GM19043 (cell line): ENCODE measurements at regions not wholly inside any gene's neighbourhood (a gene's known extent, or its start where the extent isn't known, plus 50 kb on each side); places are given as distances from the start of the nearest gene placed in this dataset.
"Not testable (repeated sequence)": the region's sequence is repeated elsewhere in the genome, so short reads cannot be mapped to it uniquely, and the experiment has no call there.

Experiments
- ATAC-seq: cut with Tn5 transposase; IDR thresholded peaks from one replicate; pipeline ENCODE4 v1.9.1; 2021; ENCODE audit warnings: low read depth; ENCODE audit not compliant: unreplicated experiment

- ATAC-seq: no peak
These were observed 349.0 kb upstream of the AGA start for GRCh38 chr4:177791188-177791587.

- no peak for ATAC-seq
These were observed 354.6 kb upstream of the AGA start for GRCh38 chr4:177796841-177797240.

- no peak for ATAC-seq
These were observed 355.9 kb upstream of the AGA start for GRCh38 chr4:177798161-177798560.

GRCh38 chr4:177802162-177802561, 359.9 kb upstream of the AGA start:
- ATAC-seq: no peak

- ATAC-seq: no peak
These were observed 360.4 kb upstream of the AGA start for GRCh38 chr4:177802661-177803060.

GRCh38 chr4:177803151-177803550, 360.9 kb upstream of the AGA start:
- ATAC-seq: no peak

- no peak for ATAC-seq
These were observed 367.6 kb upstream of the AGA start for GRCh38 chr4:177809791-177810190.

- no peak for ATAC-seq
These were observed 368.0 kb upstream of the AGA start for GRCh38 chr4:177810220-177810619.

- not testable (repeated sequence) for ATAC-seq
These were observed 376.2 kb upstream of the AGA start for GRCh38 chr4:177818392-177818791.

GRCh38 chr4:177826973-177827372, 384.7 kb upstream of the AGA start:
- no peak for ATAC-seq

- no peak for ATAC-seq
These were observed 399.0 kb upstream of the AGA start for GRCh38 chr4:177841258-177841657.

- ATAC-seq: no peak
These were observed 411.0 kb upstream of the AGA start for GRCh38 chr4:177853229-177853628.

GRCh38 chr4:177855507-177856197, 413.4 kb upstream of the AGA start:
- no peak for ATAC-seq

- ATAC-seq: no peak
These were observed 417.9 kb upstream of the AGA start for GRCh38 chr4:177860171-177860570.

GRCh38 chr4:177861551-177862094, 419.4 kb upstream of the AGA start:
- ATAC-seq: no peak

- ATAC-seq: no peak
These were observed 420.4 kb upstream of the AGA start for GRCh38 chr4:177862541-177863176.

- no peak for ATAC-seq
These were observed 437.6 kb upstream of the AGA start for GRCh38 chr4:177879851-177880250.

GRCh38 chr4:177895136-177895535, 452.9 kb upstream of the AGA start:
- ATAC-seq: no peak

GRCh38 chr4:177901786-177902185, 459.5 kb upstream of the AGA start:
- no peak for ATAC-seq

- ATAC-seq: no peak
These were observed 460.1 kb upstream of the AGA start for GRCh38 chr4:177902386-177902785.

GRCh38 chr4:177907736-177908424, 465.6 kb upstream of the AGA start:
- no peak for ATAC-seq

- no peak for ATAC-seq
These were observed 479.5 kb upstream of the AGA start for GRCh38 chr4:177921715-177922114.
